Epidermal melanocyte (primary cell): ENCODE measurements at regions not wholly inside any gene's neighbourhood (a gene's known extent, or its start where the extent isn't known, plus 50 kb on each side); places are given as distances from the start of the nearest gene placed in this dataset.

Experiments
- DNase-seq: peaks from one replicate; pipeline ENCODE4 v3.0.0; 2011; ENCODE audit warnings: low spot score; ENCODE audit not compliant: insufficient read length

DNA sequence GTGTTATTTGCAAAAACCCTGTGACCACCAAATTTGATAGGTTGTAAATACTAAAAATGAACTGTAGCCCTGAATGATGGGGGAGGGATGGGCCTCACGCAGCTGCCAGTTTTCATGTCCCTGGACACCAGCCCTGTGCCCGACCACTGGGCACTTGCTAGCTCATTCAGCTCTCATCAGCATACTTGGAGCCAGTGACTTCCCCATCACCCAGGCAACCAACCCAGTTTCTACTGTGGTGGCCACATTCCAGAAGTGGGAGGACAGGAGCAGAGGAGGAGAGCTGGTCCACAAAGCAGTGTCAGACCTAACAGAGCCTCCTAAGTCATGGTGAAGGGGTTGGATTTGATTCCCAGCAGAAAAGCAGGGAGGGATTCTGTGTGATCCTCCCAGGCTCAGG is 128.2 kb downstream of the CPEB2 start:
- DNase-seq, result no peak

DNA sequence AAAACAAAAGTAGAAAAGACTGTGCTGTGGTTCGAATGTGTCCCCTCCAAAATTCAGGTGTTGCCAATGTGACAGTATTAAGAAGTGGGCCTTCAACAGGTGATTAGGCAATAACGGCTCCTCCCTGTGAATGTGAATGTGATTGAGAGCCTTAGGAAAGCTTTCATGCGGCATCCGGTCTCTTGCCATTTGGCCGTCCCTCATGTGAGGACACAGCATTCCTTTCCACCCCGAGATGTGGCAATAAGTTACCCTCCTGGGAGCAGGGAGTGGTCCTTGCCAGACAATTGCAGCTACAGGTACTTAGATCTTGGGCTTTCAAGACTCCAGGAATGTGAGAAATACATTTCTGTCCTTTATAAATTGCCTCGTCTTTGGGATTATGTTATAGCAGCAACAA is 129.3 kb downstream of the CPEB2 start:
- no peak for DNase-seq

DNA sequence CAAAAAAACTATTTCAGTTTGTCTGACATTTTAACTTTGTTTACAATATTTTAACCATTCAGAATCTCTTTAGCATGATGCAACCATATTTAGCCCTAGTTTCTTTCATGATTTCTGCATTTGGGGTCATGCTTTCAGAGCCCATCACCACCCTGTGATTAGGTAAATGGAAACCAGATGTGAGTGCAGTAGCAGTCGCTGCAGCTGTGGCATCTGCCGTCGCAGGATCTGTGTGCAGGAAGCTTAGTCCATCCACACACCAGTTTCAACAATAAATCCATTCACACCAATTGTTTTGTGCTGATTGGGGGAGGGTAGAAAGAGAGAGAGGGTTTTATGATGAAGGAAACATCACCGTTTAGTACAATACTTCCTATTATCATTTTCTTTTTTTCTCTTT is 130.5 kb downstream of the CPEB2 start:
- no peak for DNase-seq

DNA sequence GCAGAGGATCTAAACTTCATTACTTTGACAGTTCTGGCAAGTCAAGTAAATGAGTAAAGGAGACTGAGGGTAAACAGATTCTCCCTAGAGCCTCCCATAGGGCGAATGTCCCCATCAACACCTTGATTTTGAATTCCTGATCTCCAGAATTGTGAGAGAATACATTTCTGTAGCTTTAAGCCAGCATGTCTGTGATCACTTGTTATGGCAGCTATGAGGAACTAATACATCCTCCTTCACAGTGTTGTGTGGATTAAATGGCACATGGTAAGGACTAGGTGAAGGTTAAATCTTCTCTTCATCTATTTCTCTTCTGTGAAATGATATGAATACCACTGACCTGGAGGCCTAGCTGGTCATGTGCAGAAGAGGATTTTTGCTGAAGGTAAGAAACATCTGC is 137.3 kb downstream of the CPEB2 start:
- no peak for DNase-seq

DNA sequence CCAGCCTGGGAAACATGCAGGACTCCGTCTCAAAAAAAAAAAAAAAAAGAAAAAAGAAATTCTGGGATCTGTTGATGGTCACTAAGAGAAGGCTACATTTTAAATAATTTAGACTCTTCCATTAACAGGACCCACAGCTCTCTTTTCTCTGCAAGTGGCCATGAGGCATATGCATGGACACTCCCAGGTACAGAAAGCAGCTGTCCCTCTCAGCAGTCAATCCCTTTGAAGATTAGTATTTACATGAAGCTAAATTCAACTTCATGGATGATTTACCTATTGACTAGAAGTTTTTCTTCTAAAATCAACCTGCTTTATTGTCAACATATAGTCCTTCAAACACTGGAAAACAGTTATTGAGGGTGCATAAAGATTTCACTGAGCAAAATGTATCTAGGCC is 139.9 kb downstream of the CPEB2 start:
- no peak for DNase-seq

DNA sequence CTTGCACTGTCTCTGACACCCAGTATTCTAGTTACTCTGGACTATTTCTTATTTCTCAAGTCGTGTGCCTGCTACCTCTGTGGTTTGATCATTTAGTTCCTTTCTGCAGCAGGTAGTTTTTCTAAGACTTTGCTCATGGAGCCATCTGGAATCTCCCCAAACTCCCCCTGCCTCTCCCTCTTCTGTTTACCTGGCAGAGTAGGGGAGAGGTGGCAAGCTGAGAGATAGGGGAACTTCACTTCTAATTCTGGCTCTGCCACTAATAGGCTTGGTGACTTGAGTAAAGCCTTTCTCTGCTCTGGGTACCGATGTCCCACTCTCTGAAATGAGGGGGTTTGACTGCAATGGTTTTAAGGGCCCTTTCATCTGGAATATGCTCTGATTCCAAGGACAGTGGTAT is 141.3 kb downstream of the CPEB2 start:
- no peak for DNase-seq

DNA sequence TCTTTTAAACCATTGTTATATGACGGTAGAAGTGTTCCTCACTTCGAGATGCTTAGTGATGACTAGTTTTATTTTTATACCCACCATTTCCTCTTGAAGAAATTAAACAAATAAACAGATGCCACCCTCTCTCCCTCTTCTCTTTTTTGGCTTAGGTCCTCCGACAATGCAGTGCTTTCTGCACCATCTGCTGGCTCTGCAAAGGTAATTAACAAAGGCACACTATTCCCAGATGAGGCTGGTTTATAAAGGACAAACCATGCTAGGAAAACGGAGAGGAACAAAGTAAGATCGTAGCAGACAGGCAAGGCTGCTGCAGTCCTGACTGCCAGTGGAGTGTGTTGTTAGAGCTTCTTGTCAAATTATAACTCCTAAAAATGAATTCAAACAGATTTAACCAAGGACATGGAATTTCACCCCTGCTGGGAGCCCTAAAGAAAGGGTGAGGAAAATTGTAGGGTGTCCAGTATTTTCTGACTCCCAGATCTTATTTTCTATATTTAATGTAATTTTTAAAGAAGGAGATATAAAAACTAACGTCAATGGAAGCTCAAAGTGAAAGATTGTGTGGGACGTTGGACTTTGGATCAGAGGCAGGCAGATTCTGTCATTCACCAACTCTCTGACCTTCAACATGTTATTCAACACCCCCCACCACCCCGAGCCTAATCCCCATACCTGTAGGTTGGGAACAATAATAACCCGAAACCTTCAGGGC is 142.1 kb downstream of the CPEB2 start:
- DNase-seq, result no peak

DNA sequence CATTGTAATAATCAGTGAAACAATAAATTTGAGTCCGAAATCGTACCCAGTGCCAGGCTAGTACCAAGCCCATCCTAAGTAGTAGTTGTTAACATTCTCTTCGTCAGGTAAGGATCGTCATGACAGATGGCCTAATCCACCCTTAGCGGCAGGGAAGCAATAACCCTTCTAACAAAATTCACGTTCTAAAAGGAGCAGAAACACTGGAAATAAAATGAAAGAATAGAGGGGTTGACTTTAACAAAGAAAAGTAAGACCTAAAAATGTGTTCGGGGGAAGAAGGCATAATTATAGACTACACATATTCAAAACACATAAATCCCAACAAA is 142.7 kb downstream of the CPEB2 start:
- DNase-seq, result no peak

DNA sequence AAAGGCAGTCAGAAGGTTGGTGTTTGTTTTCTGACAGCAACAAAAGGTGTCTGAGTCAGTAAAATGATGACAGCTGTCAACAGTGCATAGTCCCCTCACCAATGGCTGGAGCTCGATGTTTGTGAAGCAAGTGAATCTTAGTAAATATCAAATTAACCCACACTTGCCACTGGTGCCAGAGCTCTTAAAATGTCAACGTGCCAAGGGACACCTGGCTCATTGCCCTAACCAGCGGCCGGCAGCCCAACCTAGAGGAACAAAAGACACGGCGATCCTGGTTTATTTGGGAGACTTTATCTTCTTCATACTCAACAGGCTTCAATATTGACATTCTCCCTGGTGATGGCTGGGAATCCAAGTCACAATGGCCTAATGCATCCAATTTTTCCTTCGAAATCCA is 143.4 kb downstream of the CPEB2 start:
- DNase-seq, result no peak

DNA sequence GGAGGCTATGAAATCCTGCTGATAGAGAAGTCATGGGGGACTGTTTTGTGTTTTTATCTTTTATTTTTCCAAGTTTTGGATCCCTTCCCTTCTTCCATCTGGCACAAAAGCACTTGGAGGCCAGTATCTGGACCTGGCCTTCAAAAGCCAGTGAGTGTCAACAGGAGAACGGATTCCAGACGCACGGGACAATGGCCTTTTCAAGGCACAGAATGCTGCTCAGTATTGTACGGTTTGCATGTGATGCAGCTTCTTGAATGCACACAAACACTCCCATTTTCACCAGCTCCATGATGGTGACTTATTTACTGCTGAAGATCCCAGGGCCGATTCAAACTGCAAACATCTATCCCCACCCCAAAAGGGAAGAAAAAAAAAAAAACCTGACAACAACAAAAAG is 145.4 kb downstream of the CPEB2 start:
- DNase-seq, result no peak

DNA sequence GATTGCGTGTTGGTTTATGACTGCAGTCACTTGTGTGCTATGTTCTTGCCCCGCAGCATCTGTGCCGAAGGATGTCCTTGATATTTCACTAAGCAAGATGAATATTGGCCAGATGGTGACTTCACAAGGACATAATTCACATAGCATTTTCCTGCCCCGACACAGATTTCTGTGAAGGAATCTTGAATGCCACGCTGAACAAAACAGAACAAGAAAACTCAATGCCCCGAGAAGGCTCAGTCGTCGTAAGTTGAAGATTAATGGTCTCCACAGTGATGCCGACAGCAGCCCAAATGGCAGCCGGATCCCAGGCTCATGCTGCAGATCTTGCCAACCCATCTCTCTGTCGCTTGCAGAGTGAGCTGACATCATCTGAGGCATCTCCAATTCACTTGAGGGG is 145.9 kb downstream of the CPEB2 start:
- DNase-seq, result no peak

DNA sequence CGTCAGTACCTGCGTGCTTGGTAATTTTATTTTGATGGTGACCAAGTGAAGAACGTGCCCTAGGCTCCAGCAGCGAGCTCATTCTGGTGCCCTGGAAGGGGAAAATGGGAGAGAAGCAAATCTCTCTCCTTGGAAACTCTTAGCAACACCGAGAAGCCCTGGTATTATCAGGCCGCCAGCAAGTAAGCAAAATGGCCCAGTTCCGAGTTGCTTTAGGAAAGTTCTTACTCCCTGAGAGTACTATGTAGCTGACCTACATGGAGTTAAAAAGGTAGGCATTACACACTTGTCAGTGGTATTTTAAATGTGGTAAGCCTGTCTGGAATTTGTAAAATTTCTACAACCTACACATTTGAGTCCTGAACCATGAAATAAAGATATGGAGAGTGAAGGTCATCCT is 146.4 kb downstream of the CPEB2 start:
- no peak for DNase-seq

DNA sequence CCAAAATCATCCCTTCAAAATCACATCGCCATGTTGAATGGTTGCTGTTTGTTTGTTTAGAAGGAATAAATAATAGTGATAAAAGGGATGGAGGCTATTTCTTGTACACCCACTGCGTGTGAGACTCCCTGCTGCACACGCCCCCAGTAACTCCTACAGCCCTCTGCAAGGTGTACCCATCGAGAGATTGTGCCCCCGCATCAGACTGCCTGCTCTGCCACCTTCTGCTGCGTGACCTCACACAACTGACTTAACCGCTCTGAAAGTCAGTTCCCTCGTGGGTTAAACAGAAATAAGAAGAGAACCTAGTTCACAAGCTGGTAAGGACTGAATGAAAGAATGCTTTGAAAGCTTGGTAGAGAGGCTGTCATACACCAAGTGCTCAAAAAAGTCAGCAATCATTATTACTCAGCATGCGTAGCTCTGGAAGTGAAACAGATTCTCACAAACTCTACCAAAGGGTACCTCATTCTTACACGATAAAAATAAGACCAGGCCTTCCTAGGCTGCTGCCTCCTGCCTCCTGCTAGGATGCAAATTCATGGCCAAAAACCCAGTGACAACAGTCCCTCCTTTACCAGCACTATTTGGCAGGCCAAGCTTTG is 147.1 kb downstream of the CPEB2 start:
- no peak for DNase-seq

DNA sequence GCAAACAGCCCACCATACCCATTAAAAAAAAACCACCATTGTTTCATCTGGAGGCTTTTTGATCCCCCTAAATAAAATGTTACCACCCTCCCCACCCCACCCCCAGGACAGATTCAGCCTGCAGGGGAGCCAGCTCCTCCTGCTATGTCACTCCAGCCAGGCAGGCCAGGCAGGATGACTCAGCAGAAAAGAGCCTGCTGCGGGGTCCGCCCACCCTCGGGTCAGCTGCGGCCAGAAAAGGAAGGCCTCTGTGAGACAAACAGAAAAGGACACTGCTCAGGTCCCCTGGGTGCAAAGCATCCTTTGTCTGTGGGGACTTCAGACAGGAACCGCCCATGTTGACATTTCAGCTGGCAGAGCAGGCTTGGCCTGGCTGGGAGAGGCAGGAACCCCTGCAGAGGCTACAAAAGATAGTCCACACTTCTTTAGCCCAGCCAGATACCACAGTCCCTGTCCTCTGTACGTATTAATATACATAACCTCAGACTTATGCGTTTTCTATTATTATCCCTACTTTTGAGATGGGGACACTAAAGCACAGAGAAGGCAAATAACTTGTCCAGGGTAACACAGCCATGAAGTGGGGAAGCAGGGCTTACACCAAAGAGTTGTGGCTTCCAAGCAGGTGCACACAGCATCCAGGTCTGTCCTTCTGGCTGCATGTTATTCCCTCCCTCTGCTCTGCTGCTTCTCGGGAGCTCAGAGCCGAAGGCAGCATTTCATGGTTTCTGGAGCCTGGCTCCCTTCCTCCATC is 147.7 kb downstream of the CPEB2 start:
- DNase-seq, result peak; percentile 50

DNA sequence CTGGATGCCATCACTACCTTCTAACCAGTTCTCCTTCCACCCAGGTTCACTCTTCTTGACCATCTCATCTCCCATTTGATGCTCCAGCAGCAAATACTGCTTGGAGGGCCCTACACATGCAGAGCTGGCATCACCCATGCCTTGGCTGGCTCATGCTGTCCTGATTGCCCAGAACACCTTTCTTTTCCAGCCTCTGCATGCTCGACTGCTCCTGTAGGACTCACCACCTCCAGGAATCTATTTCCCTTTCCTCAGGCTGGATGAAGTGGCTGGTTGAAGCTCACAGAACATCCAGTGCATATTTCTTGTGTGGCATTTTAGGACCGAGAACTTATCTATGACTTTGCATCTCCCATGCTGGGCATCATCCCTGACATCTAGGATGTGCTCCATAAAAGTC is 148.3 kb downstream of the CPEB2 start:
- no peak for DNase-seq

DNA sequence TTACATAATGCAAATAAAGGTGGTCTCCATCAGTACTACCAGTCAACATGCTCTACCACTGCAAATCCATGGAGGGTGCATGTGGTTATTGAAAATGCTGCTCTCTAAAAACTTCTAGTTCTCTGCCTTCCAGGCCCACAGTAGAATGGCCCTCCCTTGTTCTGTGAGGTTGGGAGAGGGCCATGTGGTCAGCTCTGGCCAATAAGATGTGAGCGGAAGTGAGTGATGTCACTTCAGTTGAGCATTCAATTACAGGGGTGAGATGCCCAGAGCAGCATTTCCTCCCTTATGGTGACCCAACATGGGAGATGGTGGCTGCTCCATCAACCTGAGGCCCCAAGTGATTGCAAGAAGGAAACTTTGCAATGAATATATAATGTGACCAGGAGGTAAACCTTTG is 148.8 kb downstream of the CPEB2 start:
- no peak for DNase-seq

DNA sequence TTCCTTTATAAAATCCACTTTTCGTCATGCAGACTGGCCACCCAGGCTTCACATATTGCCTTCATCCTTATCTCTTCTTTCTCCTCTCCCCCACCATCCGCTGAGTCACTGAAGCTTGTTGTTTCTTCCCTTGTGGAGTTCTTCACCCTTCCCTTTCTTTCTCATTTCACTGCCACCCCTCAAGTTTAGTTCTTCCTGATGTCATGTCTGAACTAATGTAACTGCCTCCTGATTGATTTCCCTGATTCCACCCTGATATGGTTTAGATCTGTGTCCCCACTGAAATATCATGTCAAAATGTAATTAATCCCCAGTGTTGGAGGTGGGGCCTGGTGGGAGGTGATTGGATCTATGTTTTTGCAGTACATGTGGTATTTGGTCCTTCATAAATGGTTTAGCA is 151.4 kb downstream of the CPEB2 start:
- no peak for DNase-seq

DNA sequence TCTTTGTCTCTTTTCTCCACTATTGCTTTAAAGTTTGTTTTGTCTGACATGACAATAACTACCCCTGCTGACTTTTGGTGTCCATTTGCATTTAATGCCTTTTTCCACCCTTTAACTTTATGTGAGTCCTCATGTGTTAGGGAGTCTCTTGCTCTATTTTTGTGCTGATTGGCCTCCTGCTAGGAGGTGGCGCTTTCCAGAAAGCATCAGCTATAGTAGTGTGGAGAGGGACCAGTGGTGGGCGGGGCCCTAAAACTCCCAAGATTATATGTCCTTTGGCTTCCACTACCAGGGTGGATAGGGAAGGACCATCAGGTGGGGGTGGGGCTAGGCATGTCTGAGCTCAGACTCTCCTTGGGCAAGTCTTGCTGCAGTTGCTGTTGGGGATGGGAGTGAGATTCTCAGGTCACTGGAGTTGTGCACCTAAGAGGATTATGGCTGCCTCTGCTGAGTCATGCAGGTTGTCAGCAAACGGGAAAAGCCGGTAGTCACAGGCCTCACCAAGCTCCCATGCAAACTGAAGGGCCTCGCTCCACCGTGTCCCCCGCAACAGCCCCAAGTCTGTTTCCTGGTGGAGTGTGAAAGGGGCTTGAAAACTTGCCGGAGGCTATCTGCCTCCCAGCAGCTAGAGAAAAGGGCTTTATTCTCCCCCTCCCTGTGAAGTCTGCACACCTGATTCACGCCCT is 156.3 kb downstream of the CPEB2 start:
- no peak for DNase-seq

DNA sequence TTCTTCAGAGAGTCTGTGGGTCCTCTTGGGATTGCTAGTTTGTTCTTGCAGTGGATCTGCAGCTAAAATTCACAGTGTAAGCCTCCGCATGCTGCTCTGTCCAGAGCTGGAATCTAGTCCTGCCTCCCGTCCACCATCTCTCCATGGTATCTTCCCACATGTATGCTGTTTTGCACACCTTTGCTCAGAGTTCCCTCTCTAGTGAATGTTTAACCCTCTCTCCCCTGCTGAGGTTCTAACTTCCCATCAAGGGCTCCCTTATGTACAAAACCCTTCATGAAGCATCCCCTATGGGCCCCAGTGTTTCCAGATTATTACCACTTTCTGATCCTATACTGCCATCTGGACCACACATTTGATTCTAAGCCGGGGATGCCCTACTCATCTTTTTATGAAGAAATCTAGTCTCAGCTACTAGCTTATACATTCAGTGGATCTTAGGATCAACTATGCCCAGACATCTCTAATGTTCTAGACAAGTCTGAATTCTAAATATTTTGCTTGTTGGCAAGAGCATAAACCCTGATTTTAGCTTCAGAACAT is 157.3 kb downstream of the CPEB2 start:
- DNase-seq, result no peak

DNA sequence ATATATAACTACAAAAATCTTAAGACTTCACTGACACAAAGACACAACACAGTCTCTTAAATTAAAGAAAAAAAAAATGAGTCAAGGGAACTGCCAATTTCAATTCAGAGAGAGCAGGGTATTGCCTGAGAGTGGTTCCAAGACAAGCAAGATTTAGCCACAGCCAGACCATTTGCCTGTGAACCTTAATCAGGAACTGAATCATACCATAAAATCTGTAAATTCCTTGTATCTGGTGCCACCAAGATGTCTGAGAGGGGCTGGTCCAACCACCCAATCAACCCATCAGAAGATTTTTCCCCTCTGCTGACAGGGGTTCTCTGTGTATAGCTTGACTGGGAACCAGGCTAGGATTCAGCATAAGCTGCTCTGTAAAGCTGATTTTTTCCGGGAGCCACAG is 159.2 kb downstream of the CPEB2 start:
- no peak for DNase-seq

DNA sequence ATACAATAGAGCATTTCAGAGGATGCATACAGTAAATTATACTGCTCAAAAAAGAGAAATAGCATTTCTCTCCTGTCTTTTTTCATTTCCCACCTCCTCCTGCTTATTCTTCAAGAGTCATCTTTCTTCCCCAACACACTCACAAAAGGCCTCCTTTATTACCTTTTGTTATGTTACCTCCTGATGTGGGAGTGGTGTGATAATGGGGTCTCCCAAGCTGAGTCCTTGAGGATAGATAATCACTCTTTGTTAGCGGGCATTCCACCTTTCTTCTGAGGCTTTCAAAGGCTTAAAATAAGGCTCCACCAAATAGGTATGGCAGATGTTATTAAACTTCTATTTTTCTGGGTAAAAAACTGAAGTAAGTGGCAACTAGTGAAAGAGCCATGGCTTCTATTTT is 159.8 kb downstream of the CPEB2 start:
- DNase-seq, result no peak
